SU-DHL-6 (cell line): ENCODE measurements at regions not wholly inside any gene's neighbourhood (a gene's known extent, or its start where the extent isn't known, plus 50 kb on each side); places are given as distances from the start of the nearest gene placed in this dataset.

Experiments
- H2AFZ ChIP-seq: fragments of 200-600 bp; sonication (generic); 2 replicates; pipeline ENCODE4 v1.6.1; 2014; ENCODE audit warnings: low read depth, mild to moderate bottlenecking, moderate library complexity, mixed read lengths, antibody characterized with exemption, low read length; ENCODE audit not compliant: severe bottlenecking
- H3F3A ChIP-seq: fragments of 200-600 bp; shearing (Covaris generic); 2 replicates; pipeline ENCODE4 v1.6.0; 2016; ENCODE audit warnings: antibody characterized with exemption, mild to moderate bottlenecking; ENCODE audit not compliant: insufficient read depth
- H3K27ac ChIP-seq: fragments of 200-600 bp; sonication (generic); 2 replicates; pipeline ENCODE4 v1.5.1; 2016; ENCODE audit warnings: low read depth, mild to moderate bottlenecking, low read length, moderate library complexity, mixed read lengths
- H3K27me3 ChIP-seq: fragments of 200-600 bp; sonication (generic), shearing (Covaris generic); 2 replicates; pipeline ENCODE4 v1.6.0; 2014; ENCODE audit warnings: mild to moderate bottlenecking, low read length
- H3K36me3 ChIP-seq: fragments of 200-600 bp; sonication (generic); 2 replicates; pipeline ENCODE4 v1.6.1; 2014; ENCODE audit warnings: mild to moderate bottlenecking, low read length, mixed read lengths
- H3K4me2 ChIP-seq: fragments of 300-600, 200-600 bp; shearing (Covaris generic), sonication (generic); 2 replicates; pipeline ENCODE4 v1.6.0; 2014; ENCODE audit warnings: low read length, low read depth, mild to moderate bottlenecking; ENCODE audit not compliant: poor library complexity, severe bottlenecking
- H3K4me3 ChIP-seq: fragments of 200-600 bp; sonication (generic); 2 replicates; pipeline ENCODE4 v1.5.1; 2014; ENCODE audit warnings: antibody characterized with exemption, low read length, mild to moderate bottlenecking, mixed read lengths; ENCODE audit not compliant: insufficient read depth, poor library complexity, severe bottlenecking
- H3K79me2 ChIP-seq: fragments of 200-600 bp; sonication (generic); 2 replicates; pipeline ENCODE4 v1.6.1; 2014; ENCODE audit warnings: mild to moderate bottlenecking, low read length, moderate library complexity; ENCODE audit not compliant: insufficient read depth
- H3K9ac ChIP-seq: fragments of 200-600 bp; sonication (generic); 2 replicates; pipeline ENCODE4 v1.7.0; 2014; ENCODE audit warnings: mild to moderate bottlenecking, low read length
- H3K9me2 ChIP-seq: fragments of 200-600 bp; sonication (generic); replicated peaks from 2 replicates; pipeline ENCODE4 v1.6.1; 2014; ENCODE audit warnings: low read length; ENCODE audit not compliant: insufficient read depth
- H3K9me3 ChIP-seq: fragments of 200-600 bp; sonication (generic); 2 replicates; pipeline ENCODE4 v1.6.1; 2014; ENCODE audit warnings: low read length, mixed read lengths; ENCODE audit not compliant: insufficient read depth
- H4K20me1 ChIP-seq: fragments of 200-600 bp; sonication (generic); 2 replicates; pipeline ENCODE4 v1.6.1; 2014; ENCODE audit warnings: low read depth, mild to moderate bottlenecking, antibody characterized with exemption, low read length, moderate library complexity, mixed read lengths
- EZH2phosphoT487 ChIP-seq: fragments of 200-600 bp; sonication (generic), shearing (Covaris generic); conservative IDR thresholded peaks from 2 replicates; pipeline ENCODE4 v1.6.1; 2018; ENCODE audit warnings: mild to moderate bottlenecking, antibody characterized with exemption, low read length, moderate library complexity, mixed read lengths
- TF ChIP-seq, protein P1 (sequence below): fragments of 200-600 bp; sonication (generic); IDR thresholded peaks from one replicate; pipeline ENCODE4 v1.5.1; 2017; ENCODE audit warnings: antibody characterized with exemption, mild to moderate bottlenecking, low read length, moderate library complexity; ENCODE audit not compliant: insufficient read depth, poor library complexity, severe bottlenecking

DNA sequence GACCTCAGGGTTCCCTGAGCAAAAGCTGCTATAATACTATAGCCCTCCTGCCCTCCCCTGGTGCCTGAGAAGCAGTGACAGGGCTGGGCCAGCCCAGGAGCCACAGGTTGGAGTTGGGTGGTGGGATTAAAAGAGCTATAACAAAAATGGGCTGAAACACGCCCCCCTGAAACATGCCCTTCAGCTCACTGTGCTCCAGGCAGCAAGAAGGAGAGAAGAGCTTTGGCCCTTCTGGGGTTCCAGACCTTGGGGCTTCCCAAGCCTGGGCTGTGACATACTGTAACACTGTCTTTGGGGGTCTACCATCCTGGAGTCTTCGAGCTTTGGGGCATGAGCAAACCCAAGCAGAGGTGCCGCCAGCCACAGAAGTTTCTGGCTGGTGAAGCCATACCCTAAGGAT is 129.2 kb downstream of the HTR1B start:
- TF ChIP-seq EZH2phosphoT487: no peak
- TF ChIP-seq, protein P1, sequence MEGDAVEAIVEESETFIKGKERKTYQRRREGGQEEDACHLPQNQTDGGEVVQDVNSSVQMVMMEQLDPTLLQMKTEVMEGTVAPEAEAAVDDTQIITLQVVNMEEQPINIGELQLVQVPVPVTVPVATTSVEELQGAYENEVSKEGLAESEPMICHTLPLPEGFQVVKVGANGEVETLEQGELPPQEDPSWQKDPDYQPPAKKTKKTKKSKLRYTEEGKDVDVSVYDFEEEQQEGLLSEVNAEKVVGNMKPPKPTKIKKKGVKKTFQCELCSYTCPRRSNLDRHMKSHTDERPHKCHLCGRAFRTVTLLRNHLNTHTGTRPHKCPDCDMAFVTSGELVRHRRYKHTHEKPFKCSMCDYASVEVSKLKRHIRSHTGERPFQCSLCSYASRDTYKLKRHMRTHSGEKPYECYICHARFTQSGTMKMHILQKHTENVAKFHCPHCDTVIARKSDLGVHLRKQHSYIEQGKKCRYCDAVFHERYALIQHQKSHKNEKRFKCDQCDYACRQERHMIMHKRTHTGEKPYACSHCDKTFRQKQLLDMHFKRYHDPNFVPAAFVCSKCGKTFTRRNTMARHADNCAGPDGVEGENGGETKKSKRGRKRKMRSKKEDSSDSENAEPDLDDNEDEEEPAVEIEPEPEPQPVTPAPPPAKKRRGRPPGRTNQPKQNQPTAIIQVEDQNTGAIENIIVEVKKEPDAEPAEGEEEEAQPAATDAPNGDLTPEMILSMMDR: no peak
- H3K9ac ChIP-seq: no peak overlapping the region
- peaks cover 10% of the 10 kb centered on the region; the same call in 1 of the 2 replicates for H3K9me3 ChIP-seq
- H3K27me3 ChIP-seq: no peaks in the 10 kb centered on the region
- no peak overlapping the region for H3K27ac ChIP-seq
- H4K20me1 ChIP-seq: no peaks in the 10 kb centered on the region
- no peaks in the 10 kb centered on the region for H3K79me2 ChIP-seq
- H2AFZ ChIP-seq: no peak overlapping the region
- no peak overlapping the region for H3K4me2 ChIP-seq
- no peaks in the 10 kb centered on the region for H3K36me3 ChIP-seq
- H3K9me2 ChIP-seq: no peaks in the 10 kb centered on the region
- H3K4me3 ChIP-seq: no peak overlapping the region
- H3F3A ChIP-seq: no peaks in the 10 kb centered on the region

DNA sequence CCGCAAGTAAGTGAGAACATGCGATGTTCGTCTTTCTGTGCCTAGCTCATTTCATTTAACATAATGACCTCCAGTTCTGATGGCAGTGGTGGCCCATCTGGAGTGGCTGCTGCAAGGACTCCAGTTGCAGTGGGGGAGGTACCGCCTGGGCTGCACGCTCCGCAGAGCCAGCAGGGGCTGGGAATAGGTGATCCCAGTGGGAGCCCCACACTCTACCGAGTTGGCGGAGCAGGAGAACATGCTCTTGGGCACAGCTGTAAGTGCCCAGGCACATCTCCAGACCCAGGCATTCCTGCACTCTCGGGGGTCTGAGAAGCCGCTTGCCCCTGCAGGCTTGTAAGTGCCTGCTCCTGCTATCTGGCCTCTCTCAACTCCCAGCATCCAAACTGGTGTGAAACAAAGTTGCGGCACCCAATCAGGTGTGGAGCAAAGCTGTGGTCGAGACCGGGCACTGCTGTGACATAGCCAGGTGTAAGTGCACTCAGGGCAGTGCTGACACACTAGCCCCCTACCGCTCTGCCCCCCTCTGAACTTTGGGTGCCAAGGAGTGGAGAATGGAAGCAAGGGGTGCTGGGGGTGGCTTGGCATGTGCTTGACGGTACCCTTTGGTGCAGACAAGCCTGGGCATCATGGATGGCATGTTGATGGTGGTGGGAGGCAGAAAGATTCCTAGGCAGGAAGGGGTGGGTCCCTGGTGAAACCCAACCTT is 130.2 kb downstream of the HTR1B start:
- TF ChIP-seq, protein P1: no peak
- TF ChIP-seq EZH2phosphoT487: no peak
- Histone ChIP-seq H3K9ac (no peak overlapping the region), H2AFZ (no peak overlapping the region), H3K27ac (no peak overlapping the region), H4K20me1 (no peaks in the 10 kb centered on the region), H3K4me3 (no peak overlapping the region), H3F3A (no peaks in the 10 kb centered on the region), H3K79me2 (no peaks in the 10 kb centered on the region), H3K4me2 (no peak overlapping the region), H3K27me3 (no peaks in the 10 kb centered on the region), H3K9me2 (no peaks in the 10 kb centered on the region), H3K36me3 (no peaks in the 10 kb centered on the region), H3K9me3 (peaks cover 10% of the 10 kb centered on the region; the same call in 1 of the 2 replicates)

DNA sequence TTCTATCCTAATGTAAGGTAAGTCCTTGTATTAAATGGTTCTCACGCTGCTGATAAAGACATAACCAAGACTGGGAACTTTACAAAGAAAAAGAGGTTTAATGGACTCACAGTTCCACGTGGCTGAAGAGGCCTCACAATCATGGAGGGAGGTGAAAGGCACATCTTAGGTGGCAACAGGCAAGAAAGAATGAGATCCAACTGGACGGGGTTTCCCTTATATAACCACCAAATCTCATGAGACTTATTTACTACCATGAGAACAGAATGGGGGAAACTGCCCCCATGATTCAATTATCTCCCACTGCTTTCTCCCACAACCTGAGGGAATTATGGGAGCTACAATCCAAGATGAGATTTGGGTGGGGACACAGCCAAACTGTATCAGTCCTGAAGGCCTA is 136.6 kb downstream of the HTR1B start:
- Histone ChIP-seq H3K9me3 (no peaks in the 10 kb centered on the region), H2AFZ (no peak overlapping the region), H3K9me2 (no peaks in the 10 kb centered on the region), H3K9ac (no peak overlapping the region), H3K79me2 (no peaks in the 10 kb centered on the region), H3K4me2 (no peak overlapping the region), H3K4me3 (no peak overlapping the region), H3K27me3 (no peaks in the 10 kb centered on the region), H3K27ac (no peak overlapping the region), H4K20me1 (no peaks in the 10 kb centered on the region), H3K36me3 (no peaks in the 10 kb centered on the region), H3F3A (no peaks in the 10 kb centered on the region)
- TF ChIP-seq, protein P1: no peak
- no peak for TF ChIP-seq EZH2phosphoT487
